Mesendoderm (in vitro differentiated cells): ENCODE measurements at regions not wholly inside any gene's neighbourhood (a gene's known extent, or its start where the extent isn't known, plus 50 kb on each side); places are given as distances from the start of the nearest gene placed in this dataset.

Experiments
- DNase-seq: peaks from one replicate; pipeline ENCODE4 v3.0.0; 2013
- H2AK5ac ChIP-seq: 2 replicates; pipeline ENCODE4 v1.6.1; 2013; ENCODE audit warnings: low read length, inconsistent platforms
- H2BK120ac ChIP-seq: 2 replicates; pipeline ENCODE4 v1.6.1; 2013; ENCODE audit warnings: low read depth, mild to moderate bottlenecking, low read length, moderate library complexity, mixed read lengths
- H2BK15ac ChIP-seq: replicated peaks from 2 replicates; pipeline ENCODE4 v1.6.1; 2013; ENCODE audit warnings: low read depth, mild to moderate bottlenecking, moderate library complexity
- H2BK5ac ChIP-seq: 2 replicates; pipeline ENCODE4 v1.6.1; 2013; ENCODE audit warnings: low read length, inconsistent platforms
- H3K18ac ChIP-seq: 2 replicates; pipeline ENCODE4 v1.6.1; 2013; ENCODE audit warnings: mild to moderate bottlenecking, low read length, mixed read lengths
- H3K23ac ChIP-seq: one replicate; pipeline ENCODE4 v1.6.1; 2013; ENCODE audit warnings: low read length
- H3K27ac ChIP-seq: 2 replicates; pipeline ENCODE4 v1.5.1; 2013; ENCODE audit warnings: low read depth, mild to moderate bottlenecking, inconsistent platforms, low read length, moderate library complexity
- H3K27me3 ChIP-seq: 2 replicates; pipeline ENCODE4 v1.6.1; 2013; ENCODE audit warnings: low read length, control low read depth, mild to moderate bottlenecking, inconsistent platforms; ENCODE audit not compliant: insufficient read depth, poor library complexity
- H3K36me3 ChIP-seq: 2 replicates; pipeline ENCODE4 v1.6.1; 2013; ENCODE audit warnings: low read length, inconsistent platforms; ENCODE audit not compliant: control insufficient read depth, insufficient read depth
- H3K4ac ChIP-seq: one replicate; pipeline ENCODE4 v1.6.1; 2013; ENCODE audit warnings: low read depth, mild to moderate bottlenecking, low read length, moderate library complexity
- H3K4me1 ChIP-seq: 2 replicates; pipeline ENCODE4 v1.6.1; 2013; ENCODE audit warnings: low read depth, low read length, inconsistent platforms; ENCODE audit not compliant: control insufficient read depth
- H3K4me2 ChIP-seq: 2 replicates; pipeline ENCODE4 v1.6.1; 2013; ENCODE audit warnings: low read length
- H3K4me3 ChIP-seq: 2 replicates; pipeline ENCODE4 v1.5.1; 2013; ENCODE audit warnings: mild to moderate bottlenecking, low read length
- H3K56ac ChIP-seq: one replicate; pipeline ENCODE4 v1.6.1; 2013; ENCODE audit warnings: low read length
- H3K79me1 ChIP-seq: 2 replicates; pipeline ENCODE4 v1.6.1; 2013; ENCODE audit warnings: low read length, inconsistent platforms
- H3K79me2 ChIP-seq: 2 replicates; pipeline ENCODE4 v1.6.1; 2013; ENCODE audit warnings: mild to moderate bottlenecking, low read length; ENCODE audit not compliant: control insufficient read depth, insufficient read depth
- H3K9ac ChIP-seq: 2 replicates; pipeline ENCODE4 v1.6.1; 2013; ENCODE audit warnings: low read length, inconsistent platforms
- H4K5ac ChIP-seq: one replicate; pipeline ENCODE4 v1.6.1; 2013; ENCODE audit warnings: low read length
- H4K8ac ChIP-seq: one replicate; pipeline ENCODE4 v1.6.1; 2013; ENCODE audit warnings: low read depth, mild to moderate bottlenecking, control low read depth, low read length, moderate library complexity
- WGBS: extraction: QIAGEN DNeasy Blood & Tissue Kit; methylation state at CpG from one replicate; pipeline ENCODE4 v1.1.7; 2013; ENCODE audit warnings: low lambda C conversion rate, missing lambda C conversion rate; ENCODE audit not compliant: insufficient coverage; ENCODE audit errors: extremely low coverage; 5-methylcytosine and 5-hydroxymethylcytosine counted together

DNA sequence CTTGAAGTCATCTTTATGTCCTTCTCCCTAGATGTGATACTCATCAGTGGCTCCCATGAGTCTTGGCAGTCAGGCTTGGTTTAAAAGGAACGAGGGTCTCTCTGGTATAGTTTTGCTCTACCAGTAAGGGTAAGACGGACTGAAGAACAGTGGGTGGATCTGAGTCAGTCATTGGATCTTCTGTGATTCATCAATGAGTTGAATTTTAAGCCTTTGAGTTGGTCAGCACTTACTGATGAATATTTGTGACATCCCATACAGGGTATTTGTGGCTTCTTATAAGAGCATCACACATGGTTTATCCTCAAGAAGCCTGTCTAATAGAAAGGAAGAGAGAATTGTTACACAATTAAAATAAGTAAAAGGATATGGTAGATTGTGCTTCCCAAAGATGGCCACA lies 87.3 kb upstream of the NAMPT start:
- H3K27me3 ChIP-seq: no peaks in the 10 kb centered on the region

DNA sequence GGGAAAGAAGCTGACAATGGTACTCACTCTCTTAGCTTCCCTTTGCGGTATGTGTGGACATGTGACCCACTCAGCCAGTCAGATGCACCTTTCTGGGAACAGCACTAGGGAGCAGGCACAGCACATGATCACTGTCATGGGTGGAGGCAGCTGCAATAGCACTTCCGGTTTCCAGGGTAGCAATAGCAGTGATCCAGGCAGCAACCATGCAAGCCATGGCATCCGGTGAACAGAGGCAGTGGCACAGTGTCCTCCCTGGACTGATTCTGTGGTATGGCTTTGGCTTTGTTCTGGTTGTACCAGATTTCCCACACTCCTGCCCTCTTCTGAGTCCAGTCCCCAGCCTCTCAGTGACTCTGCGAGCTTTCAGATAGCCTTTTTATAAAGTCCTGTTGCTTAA lies 86.8 kb upstream of the NAMPT start:
- H3K4ac ChIP-seq: no peak overlapping the region
- H3K4me2 ChIP-seq: no peak overlapping the region
- no peak overlapping the region for H4K5ac ChIP-seq
- H3K56ac ChIP-seq: no peak overlapping the region
- no peak overlapping the region for H2BK120ac ChIP-seq
- no peak overlapping the region for H3K18ac ChIP-seq
- no peaks in the 10 kb centered on the region for H3K36me3 ChIP-seq
- no peak overlapping the region for H3K27ac ChIP-seq
- H3K4me1 ChIP-seq: no peaks in the 10 kb centered on the region
- no peak overlapping the region for H3K23ac ChIP-seq
- H2BK15ac ChIP-seq: no peak overlapping the region
- no peak overlapping the region for H4K8ac ChIP-seq
- H3K79me2 ChIP-seq: no peaks in the 10 kb centered on the region
- no CpG with 5 or more reads among the region's 4 CpGs for WGBS
- no peak overlapping the region for H3K4me3 ChIP-seq
- H3K9ac ChIP-seq: no peak overlapping the region
- H3K27me3 ChIP-seq: no peaks in the 10 kb centered on the region
- DNase-seq: no peak
- no peak overlapping the region for H2AK5ac ChIP-seq
- H3K79me1 ChIP-seq: no peaks in the 10 kb centered on the region
- no peak overlapping the region for H2BK5ac ChIP-seq

More for the DNA sequence above, 87.3 kb upstream of the NAMPT start:
- Histone ChIP-seq H2BK15ac (no peak overlapping the region), H3K56ac (no peak overlapping the region), H4K5ac (no peak overlapping the region), H3K4me3 (no peak overlapping the region), H3K79me1 (no peaks in the 10 kb centered on the region), H2BK120ac (no peak overlapping the region), H3K9ac (no peak overlapping the region), H3K4me1 (no peaks in the 10 kb centered on the region), H3K23ac (no peak overlapping the region), H3K79me2 (no peaks in the 10 kb centered on the region), H2AK5ac (no peak overlapping the region), H3K18ac (no peak overlapping the region), H3K27ac (no peak overlapping the region), H2BK5ac (no peak overlapping the region), H3K4ac (no peak overlapping the region), H3K36me3 (no peaks in the 10 kb centered on the region), H3K4me2 (no peak overlapping the region), H4K8ac (no peak overlapping the region)
- no CpG with 5 or more reads among the region's 2 CpGs for WGBS
- DNase-seq: no peak

DNA sequence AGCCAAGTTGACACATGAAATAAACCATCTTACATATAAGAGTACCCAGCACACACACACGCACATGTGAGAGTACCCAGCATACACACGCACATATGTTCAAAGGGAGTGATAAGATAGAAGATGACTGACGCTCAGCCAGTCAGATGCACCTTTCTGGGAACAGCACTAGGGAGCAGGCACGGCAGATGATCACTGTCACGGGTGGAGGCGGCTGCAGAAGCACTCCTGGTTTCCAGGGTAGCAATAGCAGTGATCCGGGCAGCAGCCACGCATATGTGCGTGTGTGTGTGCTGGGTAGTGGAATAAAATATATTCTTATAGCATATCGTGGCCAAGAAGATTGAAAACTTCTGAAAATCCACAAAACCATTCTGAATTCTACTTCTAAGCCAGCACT lies 85.8 kb upstream of the NAMPT start:
- H3K4me2 ChIP-seq: no peak overlapping the region
- H3K4me1 ChIP-seq: no peaks in the 10 kb centered on the region
- no peaks in the 10 kb centered on the region for H3K27me3 ChIP-seq
- H2BK5ac ChIP-seq: no peak overlapping the region
- H3K36me3 ChIP-seq: no peaks in the 10 kb centered on the region
- WGBS: no CpG with 5 or more reads among the region's 10 CpGs
- no peak overlapping the region for H2AK5ac ChIP-seq
- H3K4ac ChIP-seq: no peak overlapping the region
- DNase-seq: no peak
- H3K56ac ChIP-seq: no peak overlapping the region
- H3K79me2 ChIP-seq: no peaks in the 10 kb centered on the region
- no peak overlapping the region for H3K9ac ChIP-seq
- H2BK120ac ChIP-seq: no peak overlapping the region
- H4K8ac ChIP-seq: no peak overlapping the region
- no peaks in the 10 kb centered on the region for H3K79me1 ChIP-seq
- no peak overlapping the region for H3K18ac ChIP-seq
- no peak overlapping the region for H3K27ac ChIP-seq
- no peak overlapping the region for H2BK15ac ChIP-seq
- H4K5ac ChIP-seq: no peak overlapping the region
- no peak overlapping the region for H3K23ac ChIP-seq
- no peak overlapping the region for H3K4me3 ChIP-seq

DNA sequence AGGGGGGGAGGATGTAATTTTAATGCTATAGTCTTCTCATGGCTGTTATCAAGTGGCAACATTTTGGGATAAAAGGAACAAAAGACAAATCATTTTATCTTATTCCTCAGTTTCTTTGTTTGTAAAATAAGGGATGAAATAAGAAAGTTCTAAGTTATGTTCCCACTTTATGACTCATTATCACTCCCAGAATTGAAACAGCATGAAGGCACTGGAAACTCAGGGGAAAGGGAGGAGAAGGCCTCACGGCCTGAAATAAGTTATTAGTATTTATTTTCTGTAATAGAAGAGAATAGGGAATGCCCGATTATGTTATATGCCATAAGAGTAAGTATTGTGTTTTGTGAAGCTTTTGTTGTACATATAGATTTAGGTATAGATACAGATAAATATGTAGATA lies 85.0 kb upstream of the NAMPT start:
- Histone ChIP-seq H2AK5ac (no peak overlapping the region), H3K27ac (no peak overlapping the region), H3K23ac (no peak overlapping the region), H3K4me1 (no peaks in the 10 kb centered on the region), H3K36me3 (no peaks in the 10 kb centered on the region), H3K4me3 (no peak overlapping the region), H3K56ac (no peak overlapping the region), H3K18ac (no peak overlapping the region), H2BK15ac (no peak overlapping the region), H3K4ac (no peak overlapping the region), H2BK5ac (no peak overlapping the region), H3K4me2 (no peak overlapping the region), H4K8ac (no peak overlapping the region), H3K9ac (no peak overlapping the region), H2BK120ac (no peak overlapping the region), H3K79me1 (no peaks in the 10 kb centered on the region), H4K5ac (no peak overlapping the region), H3K27me3 (no peaks in the 10 kb centered on the region), H3K79me2 (no peaks in the 10 kb centered on the region)
- 100% methylated on average over 1 of the region's 2 CpGs for WGBS
- DNase-seq: no peak

DNA sequence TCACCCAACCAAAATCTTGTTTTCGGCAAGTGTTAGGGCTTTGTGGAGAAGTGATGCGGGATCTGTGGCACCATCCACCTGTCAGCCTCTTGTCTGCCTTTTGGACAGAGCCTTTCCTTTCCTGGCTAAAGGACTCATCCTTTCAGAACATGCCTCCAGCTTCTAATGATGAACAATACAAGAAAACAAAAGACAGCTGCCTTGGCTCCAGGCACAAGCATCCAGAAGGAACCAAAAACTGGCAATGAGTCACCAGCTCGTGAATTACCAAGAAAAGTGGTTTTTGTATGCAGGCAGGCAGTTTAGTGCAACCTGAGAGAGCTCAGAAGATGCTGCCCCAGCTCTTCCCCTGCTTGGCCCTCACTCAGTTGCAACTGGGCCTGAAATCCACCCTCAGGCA lies 84.6 kb upstream of the NAMPT start:
- Histone ChIP-seq H2BK5ac (no peak overlapping the region), H3K18ac (no peak overlapping the region), H3K27me3 (no peaks in the 10 kb centered on the region), H4K5ac (no peak overlapping the region), H2BK15ac (no peak overlapping the region), H3K9ac (no peak overlapping the region), H2BK120ac (no peak overlapping the region), H3K4me1 (no peaks in the 10 kb centered on the region), H4K8ac (no peak overlapping the region), H3K27ac (no peak overlapping the region), H3K23ac (no peak overlapping the region), H3K36me3 (no peaks in the 10 kb centered on the region), H2AK5ac (no peak overlapping the region), H3K4ac (no peak overlapping the region), H3K79me1 (no peaks in the 10 kb centered on the region), H3K4me3 (no peak overlapping the region), H3K4me2 (no peak overlapping the region), H3K79me2 (no peaks in the 10 kb centered on the region), H3K56ac (no peak overlapping the region)
- WGBS: no CpG with 5 or more reads among the region's 3 CpGs
- peak; percentile 35 for DNase-seq

DNA sequence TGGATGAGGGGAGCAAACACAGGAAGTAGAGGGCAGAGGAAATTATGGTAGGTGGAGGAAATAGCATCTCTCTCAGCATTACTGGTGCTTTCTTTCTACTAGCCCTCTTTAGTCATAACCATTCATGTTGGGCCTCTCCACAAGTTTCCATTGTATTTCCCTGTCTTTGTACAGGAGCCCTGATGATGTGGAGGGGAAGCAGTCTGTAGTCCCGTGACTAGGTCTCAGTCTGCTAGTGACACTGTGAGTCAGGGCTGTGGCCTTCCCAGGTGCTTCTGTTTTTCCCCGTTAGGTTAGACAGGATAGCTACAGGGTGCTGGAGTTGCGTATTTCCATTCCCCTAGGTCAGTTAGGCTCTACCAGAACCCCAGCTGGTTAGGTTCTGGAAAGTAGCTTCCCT lies 82.9 kb upstream of the NAMPT start:
- no peak overlapping the region for H2BK5ac ChIP-seq
- H4K5ac ChIP-seq: no peak overlapping the region
- no peaks in the 10 kb centered on the region for H3K79me1 ChIP-seq
- H3K4ac ChIP-seq: no peak overlapping the region
- no peak overlapping the region for H3K9ac ChIP-seq
- no peaks in the 10 kb centered on the region for H3K4me1 ChIP-seq
- no peak overlapping the region for H3K4me3 ChIP-seq
- no peak overlapping the region for H3K27ac ChIP-seq
- no peak overlapping the region for H2AK5ac ChIP-seq
- H3K36me3 ChIP-seq: no peaks in the 10 kb centered on the region
- no peaks in the 10 kb centered on the region for H3K27me3 ChIP-seq
- no peaks in the 10 kb centered on the region for H3K79me2 ChIP-seq
- no peak overlapping the region for H3K23ac ChIP-seq
- no peak overlapping the region for H2BK15ac ChIP-seq
- DNase-seq: no peak
- H3K18ac ChIP-seq: no peak overlapping the region
- no peak overlapping the region for H3K4me2 ChIP-seq
- no peak overlapping the region for H2BK120ac ChIP-seq
- H4K8ac ChIP-seq: no peak overlapping the region
- H3K56ac ChIP-seq: no peak overlapping the region
- WGBS: no CpG with 5 or more reads among the region's 3 CpGs
